ENCODE measurements at regions not wholly inside any gene's neighbourhood (a gene's known extent, or its start where the extent isn't known, plus 50 kb on each side); places are given as distances from the start of the nearest gene placed in this dataset.

- TF ChIP-seq CTCF (IDR thresholded peaks at IDR 0.05), result no peak
- TF ChIP-seq POLR2A (IDR thresholded peaks at IDR 0.05), result no peak
Observed at GRCh38 chr3:127443581-127444375, 146.8 kb downstream of the TPRA1 start.

Data from testis (tissue), 2 donors.